ENCODE measurements at regions not wholly inside any gene's neighbourhood (a gene's known extent, or its start where the extent isn't known, plus 50 kb on each side); places are given as distances from the start of the nearest gene placed in this dataset.

- WGBS, 2 donors = 76 to 92% methylated on average over 9 to 10 of the region's 13 CpGs
- Histone ChIP-seq H3K36me3 (no peaks in the 10 kb centered on the region), H3K4me3 (no peak overlapping the region), H3K9me3 (no peaks in the 10 kb centered on the region), H3K4me1 (no peaks in the 10 kb centered on the region), H3K27ac (no peak overlapping the region), H3K27me3 (no peaks in the 10 kb centered on the region)
- TF ChIP-seq POLR2A (IDR thresholded peaks at IDR 0.05) = no peak
- TF ChIP-seq EP300 (IDR thresholded peaks at IDR 0.05) = no peak
- TF ChIP-seq CTCF (IDR thresholded peaks at IDR 0.05) = no peak
- DNase-seq (ENCODE audit: low spot score in 2 of 2) = no peak
Measured at GRCh38 chr2:239475161-239476028, 74.6 kb upstream of the HDAC4 start.

- Histone ChIP-seq H3K27me3 (no peaks in the 10 kb centered on the region), H3K4me1 (no peaks in the 10 kb centered on the region), H3K4me3 (no peak overlapping the region), H3K27ac (no peak overlapping the region), H3K36me3 (no peaks in the 10 kb centered on the region), H3K9me3 (peaks cover 0 to 9% (median 0%) of the 10 kb centered on the region in 4 donors)
- TF ChIP-seq EP300 (IDR thresholded peaks at IDR 0.05) (no peak), POLR2A (IDR thresholded peaks at IDR 0.05) (no peak), CTCF (IDR thresholded peaks at IDR 0.05) (no peak)
- WGBS, 2 donors = 90% methylated on average over 8 of the region's 8 CpGs
- DNase-seq (ENCODE audit: low spot score in 2 of 2) = no peak
Measured at GRCh38 chr2:239473211-239473805, 72.5 kb upstream of the HDAC4 start.

- H3K4me3 ChIP-seq = no peak overlapping the region
- 28 to 52% methylated on average over 11 of the region's 11 CpGs for WGBS, 2 donors
- no peaks in the 10 kb centered on the region for H3K4me1 ChIP-seq
- peaks cover 0 to 9% (median 0%) of the 10 kb centered on the region in 4 donors for H3K9me3 ChIP-seq
- H3K27me3 ChIP-seq = no peaks in the 10 kb centered on the region
- TF ChIP-seq EP300 (IDR thresholded peaks at IDR 0.05) (no peak), CTCF (IDR thresholded peaks at IDR 0.05) (no peak), POLR2A (IDR thresholded peaks at IDR 0.05) (no peak)
- no peak overlapping the region for H3K27ac ChIP-seq
- H3K36me3 ChIP-seq = no peaks in the 10 kb centered on the region
- DNase-seq (ENCODE audit: low spot score in 2 of 2) = no peak
Measured at GRCh38 chr2:239472235-239472775, 71.5 kb upstream of the HDAC4 start.

DNA sequence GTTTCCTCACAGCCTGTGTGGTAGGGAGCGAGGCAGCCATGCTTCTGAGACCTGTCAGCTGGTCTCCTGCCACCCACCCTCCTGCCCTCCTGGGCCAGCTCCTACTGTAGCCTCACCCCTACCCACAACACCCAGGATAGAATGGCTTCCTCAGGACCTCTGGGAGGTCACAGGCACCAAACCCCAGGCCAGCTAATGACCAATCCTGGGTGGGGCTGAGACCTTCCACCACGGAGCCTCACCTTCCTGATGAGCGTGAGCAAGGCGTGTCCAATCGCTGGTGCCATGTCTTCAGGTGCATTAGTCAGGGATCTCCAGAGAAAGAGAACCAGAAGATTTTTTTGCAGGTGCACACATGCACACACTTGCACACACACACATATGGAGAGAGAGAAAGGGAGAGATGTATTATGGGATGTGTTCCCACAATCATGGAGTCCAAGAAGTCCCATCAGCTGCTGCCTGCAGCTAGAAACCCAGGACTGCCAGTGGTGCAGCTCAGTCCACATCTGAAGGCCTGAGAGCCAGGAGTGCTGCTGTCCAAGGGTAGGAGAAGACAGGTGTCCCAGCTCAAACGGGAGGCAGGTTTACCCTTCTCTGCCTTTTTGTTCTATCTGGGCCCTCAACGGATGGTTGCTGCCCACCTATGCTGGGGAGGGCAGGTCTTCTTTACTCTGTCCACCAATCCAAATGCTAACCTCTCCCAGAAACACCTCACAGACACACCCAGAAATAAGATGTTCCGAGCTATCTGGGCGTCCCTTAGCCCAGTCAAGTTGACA is 70.4 kb upstream of the HDAC4 start:
- H3K36me3 ChIP-seq = no peaks in the 10 kb centered on the region
- peaks cover 0 to 9% (median 0%) of the 10 kb centered on the region in 4 donors for H3K9me3 ChIP-seq
- no peaks in the 10 kb centered on the region for H3K27me3 ChIP-seq
- TF ChIP-seq EP300 (IDR thresholded peaks at IDR 0.05) (no peak), POLR2A (IDR thresholded peaks at IDR 0.05) (no peak), CTCF (IDR thresholded peaks at IDR 0.05) (no peak)
- 92 to 94% methylated on average over 9 of the region's 9 CpGs for WGBS, 2 donors
- no peak for DNase-seq (ENCODE audit: low spot score in 2 of 2)
- H3K4me3 ChIP-seq = no peak overlapping the region
- H3K4me1 ChIP-seq = peaks cover 0 to 2% (median under 1%) of the 10 kb centered on the region in 4 donors
- H3K27ac ChIP-seq = no peak overlapping the region

Data from tibial nerve (tissue), 4 donors.